PC-3 (cell line): ENCODE measurements at regions not wholly inside any gene's neighbourhood (a gene's known extent, or its start where the extent isn't known, plus 50 kb on each side); places are given as distances from the start of the nearest gene placed in this dataset.

ENCODE experiments used
- ATAC-seq: fragments of 200-7000 bp; cut with Tn5 transposase; 2 replicates; pipeline ENCODE4 v1.9.1; 2020; ENCODE audit warnings: mild to moderate bottlenecking, moderate library complexity
- BruUV-seq: library from RNA; stranded (reverse); fragments of 400-500 nt; replicated peaks from 2 replicates; lab custom pipeline; 2021; lab: Mats Ljungman, UMichigan
- CTCF ChIA-PET: fragments of 300-600 bp; sonication (Branson Sonifier 250); formaldehyde crosslinking; loops from one replicate; lab custom pipeline; 2022; ENCODE audit warnings: antibody characterized with exemption; lab: Charles Lee
- POLR2A ChIA-PET: fragments of 300-600 bp; sonication (Branson Sonifier 250); formaldehyde crosslinking; loops from one replicate; lab custom pipeline; 2022; ENCODE audit warnings: antibody characterized with exemption; ENCODE audit not compliant: unreplicated experiment; lab: Charles Lee
- DNase-seq: peaks from one replicate; pipeline ENCODE4 v3.0.0-alpha.2; 2015
- H2AFZ ChIP-seq: fragments of 300-600 bp; sonication (generic); 2 replicates; pipeline ENCODE4 v1.6.0; 2016; ENCODE audit warnings: antibody characterized with exemption, low read length
- H3F3A ChIP-seq: fragments of 300-600 bp; sonication (generic); one replicate; pipeline ENCODE4 v1.6.0; 2017; ENCODE audit warnings: antibody characterized with exemption, low read length, control low read depth, mild to moderate bottlenecking; ENCODE audit not compliant: unreplicated experiment
- H3K27ac ChIP-seq: fragments of 300-600 bp; sonication (generic); 2 replicates; pipeline ENCODE4 v1.5.1; 2016; ENCODE audit warnings: mild to moderate bottlenecking, low read length
- H3K27me3 ChIP-seq: fragments of 300-600 bp; sonication (generic); 2 replicates; pipeline ENCODE4 v1.6.1; 2016; ENCODE audit warnings: low read length, mixed read lengths
- H3K36me3 ChIP-seq: fragments of 300-600 bp; sonication (generic); 2 replicates; pipeline ENCODE4 v1.6.1; 2016; ENCODE audit warnings: low read depth, mixed run types, low read length, mixed read lengths
- H3K4me1 ChIP-seq: fragments of 300-600 bp; sonication (generic); 2 replicates; pipeline ENCODE4 v1.5.1; 2016; ENCODE audit warnings: low read length; ENCODE audit not compliant: insufficient read depth
- H3K4me2 ChIP-seq: fragments of 300-600 bp; sonication (generic); 2 replicates; pipeline ENCODE4 v1.6.0; 2016; ENCODE audit warnings: low read length
- H3K4me3 ChIP-seq: fragments of 300-600 bp; sonication (generic); 2 replicates; pipeline ENCODE4 v1.5.1; 2016; ENCODE audit warnings: mild to moderate bottlenecking, low read length, mixed read lengths
- H3K79me2 ChIP-seq: fragments of 300-600 bp; sonication (generic); 2 replicates; pipeline ENCODE4 v1.6.1; 2017; ENCODE audit warnings: low read length, mixed read lengths
- H3K9ac ChIP-seq: fragments of 300-600 bp; sonication (generic); 2 replicates; pipeline ENCODE4 v1.6.0; 2016; ENCODE audit warnings: mild to moderate bottlenecking, low read length
- H3K9me2 ChIP-seq: fragments of 300-600 bp; sonication (generic); replicated peaks from 2 replicates; pipeline ENCODE4 v1.6.1; 2016; ENCODE audit warnings: mixed run types, low read length, mixed read lengths
- H3K9me3 ChIP-seq: fragments of 300-600 bp; sonication (generic); 2 replicates; pipeline ENCODE4 v1.6.1; 2016; ENCODE audit warnings: low read length, mixed read lengths
- H4K20me1 ChIP-seq: fragments of 300-600 bp; sonication (generic); 2 replicates; pipeline ENCODE4 v1.6.1; 2016; ENCODE audit warnings: low read length, mixed read lengths
- CTCF ChIP-seq: fragments of 300-600 bp; sonication (generic); conservative IDR thresholded peaks from 2 replicates; pipeline ENCODE4 v1.5.1; 2017; ENCODE audit warnings: antibody characterized with exemption, low read depth, mild to moderate bottlenecking, low read length
- EZH2 ChIP-seq: fragments of 300-600 bp; sonication (generic); IDR thresholded peaks from one replicate; pipeline ENCODE4 v1.6.1; 2017; ENCODE audit warnings: antibody characterized with exemption, mild to moderate bottlenecking, low read length; ENCODE audit not compliant: unreplicated experiment
- EZH2phosphoT487 ChIP-seq: fragments of 300-600 bp; sonication (generic); IDR thresholded peaks from 2 replicates; pipeline ENCODE4 v1.6.1; 2018; ENCODE audit warnings: mild to moderate bottlenecking, antibody characterized with exemption, low read length, borderline replicate concordance
- intact Hi-C: fragments of 100-400 bp; cut with micrococcal nuclease; formaldehyde crosslinking; loops from 2 replicates; pipeline ENCODE4 v1.9.0; 2023

DNA sequence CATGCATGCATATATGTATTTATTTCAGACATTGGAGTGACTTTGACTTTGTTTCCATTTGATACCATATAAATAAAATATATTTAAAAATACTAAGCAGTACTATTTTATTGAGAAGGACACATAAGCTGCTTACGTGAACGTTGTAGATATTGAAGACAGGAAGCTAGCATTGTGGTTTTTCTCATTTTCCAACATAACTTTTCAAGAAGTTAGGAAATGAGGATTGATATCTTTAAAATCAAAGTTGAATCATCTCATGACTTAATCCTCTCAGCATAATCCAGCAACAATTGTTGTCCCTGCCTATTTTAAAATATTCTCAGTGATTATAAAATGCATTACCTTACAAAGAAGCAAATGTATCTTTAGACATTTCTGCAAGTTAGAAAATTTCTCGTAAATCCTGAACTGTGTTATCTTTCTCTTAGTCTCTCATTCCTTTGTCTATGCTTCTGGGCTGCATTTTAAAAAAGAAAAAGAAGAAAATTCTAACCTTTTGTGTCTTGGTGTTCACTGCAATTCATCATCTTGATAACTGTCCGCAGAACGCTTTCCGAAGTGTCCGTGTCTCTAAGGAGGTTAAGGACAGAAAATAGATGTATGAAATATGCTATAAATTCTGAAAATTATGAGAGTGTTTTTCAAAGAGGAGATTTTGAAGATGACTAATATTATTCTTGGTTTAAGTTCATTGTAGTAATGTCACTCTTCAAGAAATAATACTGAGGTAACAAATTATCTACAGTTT is 1089.9 kb upstream of the CDH6 start:
- H3K9ac ChIP-seq, result peak overlapping the region; percentile 72
- no peaks in the 10 kb centered on the region for H3K9me2 ChIP-seq
- peaks cover 65% of the 10 kb centered on the region for H3K4me1 ChIP-seq
- intact Hi-C loops, result loop anchor here (5.0 to 10.0 kb wide), 2 partner anchors 219 to 251 kb away; no protein-coding TSS in a partner anchor
- peaks cover 6% of the 10 kb centered on the region for H3F3A ChIP-seq
- peak overlapping the region; percentile 11 for H2AFZ ChIP-seq
- POLR2A ChIA-PET, result no interaction called here
- H3K36me3 ChIP-seq, result no peaks in the 10 kb centered on the region
- no peaks in the 10 kb centered on the region for H4K20me1 ChIP-seq
- no peaks in the 10 kb centered on the region for H3K27me3 ChIP-seq
- H3K27ac ChIP-seq, result peak overlapping the region; percentile 93
- H3K9me3 ChIP-seq, result no peaks in the 10 kb centered on the region
- no TSS peak for BruUV-seq
- no peaks in the 10 kb centered on the region for H3K79me2 ChIP-seq
- TF ChIP-seq EZH2, result no peak
- TF ChIP-seq EZH2phosphoT487, result no peak
- no peak for TF ChIP-seq CTCF
- CTCF ChIA-PET, result interaction anchor here (1.0 kb wide), 1 partner anchor 298 kb away, joined by 3 read pairs; no protein-coding TSS in a partner anchor
- H3K4me3 ChIP-seq, result peak overlapping the region; percentile 31; the same call in 1 of the 2 replicates
- H3K4me2 ChIP-seq, result peak overlapping the region; percentile 68
- DNase-seq, result peak; percentile 68
- peak; percentile 7 for ATAC-seq

DNA sequence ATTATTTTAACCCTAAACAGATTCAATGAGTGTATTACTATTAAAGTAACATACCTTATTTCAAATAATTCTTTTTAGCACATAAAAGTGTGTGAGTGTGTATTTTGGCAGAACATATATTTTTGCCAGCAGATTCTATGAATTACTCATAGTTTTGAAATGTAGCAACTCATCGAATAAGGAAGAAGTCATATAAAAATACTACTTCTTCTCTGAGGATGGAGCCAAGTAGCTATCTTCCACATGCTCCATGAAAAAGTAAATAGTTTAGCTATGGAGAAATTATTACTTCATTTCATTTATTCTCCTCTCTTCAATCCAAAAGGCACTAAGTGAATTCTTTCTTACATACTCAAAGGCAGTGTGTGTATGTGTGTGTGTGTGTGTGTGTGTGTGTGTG is 1090.4 kb upstream of the CDH6 start:
- Histone ChIP-seq H3F3A (peaks cover 6% of the 10 kb centered on the region), H3K4me3 (no peak overlapping the region; the same call in 1 of the 2 replicates), H3K9me3 (no peaks in the 10 kb centered on the region), H3K27ac (peak overlapping the region; percentile 93), H3K4me2 (peak overlapping the region; percentile 68), H3K4me1 (peaks cover 67% of the 10 kb centered on the region), H3K9ac (peak overlapping the region; percentile 72), H3K27me3 (no peaks in the 10 kb centered on the region), H3K79me2 (no peaks in the 10 kb centered on the region), H3K36me3 (no peaks in the 10 kb centered on the region), H4K20me1 (no peaks in the 10 kb centered on the region), H2AFZ (no peak overlapping the region), H3K9me2 (no peaks in the 10 kb centered on the region)
- ATAC-seq (peak; percentile 53), DNase-seq (peak; percentile 82)
- intact Hi-C loops, result loop anchor here (5.0 to 10.0 kb wide), 2 partner anchors 219 to 252 kb away; no protein-coding TSS in a partner anchor
- ChIA-PET POLR2A (interaction anchor here (0.6 kb wide), 1 partner anchor 14 kb away, joined by 4 read pairs; no protein-coding TSS in a partner anchor), CTCF (interaction anchor here (0.6 to 1.0 kb wide), 3 partner anchors 63 to 322 kb away, joined by 3 to 5 read pairs (median 3); no protein-coding TSS in a partner anchor)
- TF ChIP-seq CTCF (no peak; the same call in 1 of the 2 replicates), EZH2 (no peak), EZH2phosphoT487 (no peak)
- BruUV-seq, result no TSS peak
